Amniotic stem cell (primary cell): ENCODE measurements at regions not wholly inside any gene's neighbourhood (a gene's known extent, or its start where the extent isn't known, plus 50 kb on each side); places are given as distances from the start of the nearest gene placed in this dataset.

Source experiments
- DNase-seq: peaks from one replicate; lab custom pipeline; 2025; lab: John Stamatoyannopoulos, UW

- no peak for DNase-seq
These were observed 1057.0 kb upstream of the CNTN5 start for GRCh38 chr11:97963528-97964331.

- no peak for DNase-seq
These were observed 1056.3 kb upstream of the CNTN5 start for GRCh38 chr11:97964332-97965004.

- peak; percentile 64 for DNase-seq
These were observed 1054.7 kb upstream of the CNTN5 start for GRCh38 chr11:97965849-97966646.

GRCh38 chr11:97966901-97967300 lies 1053.8 kb upstream of the CNTN5 start:
- no peak for DNase-seq

- DNase-seq: no peak
These were observed 1052.7 kb upstream of the CNTN5 start for GRCh38 chr11:97968071-97968470.

- no peak for DNase-seq
These were observed 1048.0 kb upstream of the CNTN5 start for GRCh38 chr11:97972731-97973130.

GRCh38 chr11:97973352-97973857 lies 1047.3 kb upstream of the CNTN5 start:
- no peak for DNase-seq

GRCh38 chr11:97974798-97975498 lies 1045.8 kb upstream of the CNTN5 start:
- no peak for DNase-seq

GRCh38 chr11:97977726-97978125 lies 1043.0 kb upstream of the CNTN5 start:
- DNase-seq: no peak

- no peak for DNase-seq
These were observed 1041.0 kb upstream of the CNTN5 start for GRCh38 chr11:97979741-97980140.

GRCh38 chr11:97982512-97982911 lies 1038.2 kb upstream of the CNTN5 start:
- DNase-seq: no peak

GRCh38 chr11:97989121-97989520 lies 1031.6 kb upstream of the CNTN5 start:
- no peak for DNase-seq

GRCh38 chr11:97990162-97990920 lies 1030.4 kb upstream of the CNTN5 start:
- no peak for DNase-seq

GRCh38 chr11:97993562-97993961 lies 1027.2 kb upstream of the CNTN5 start:
- DNase-seq: no peak

GRCh38 chr11:97995874-97996273 lies 1024.9 kb upstream of the CNTN5 start:
- no peak for DNase-seq

GRCh38 chr11:97996762-97997161 lies 1024.0 kb upstream of the CNTN5 start:
- DNase-seq: no peak

- no peak for DNase-seq
These were observed 1017.0 kb upstream of the CNTN5 start for GRCh38 chr11:98003606-98004371.

GRCh38 chr11:98007072-98007471 lies 1013.7 kb upstream of the CNTN5 start:
- DNase-seq: no peak

GRCh38 chr11:98027652-98028051 lies 993.1 kb upstream of the CNTN5 start:
- no peak for DNase-seq

GRCh38 chr11:98029832-98030231 lies 990.9 kb upstream of the CNTN5 start:
- no peak for DNase-seq
